NCI-H2081 treated with DMSO at 0.1 percent for 48 hours (cell line): ENCODE measurements at regions not wholly inside any gene's neighbourhood (a gene's known extent, or its start where the extent isn't known, plus 50 kb on each side); places are given as distances from the start of the nearest gene placed in this dataset.

Experiments
- DNase-seq: peaks from one replicate; lab custom pipeline; 2025; lab: John Stamatoyannopoulos, UW

DNA sequence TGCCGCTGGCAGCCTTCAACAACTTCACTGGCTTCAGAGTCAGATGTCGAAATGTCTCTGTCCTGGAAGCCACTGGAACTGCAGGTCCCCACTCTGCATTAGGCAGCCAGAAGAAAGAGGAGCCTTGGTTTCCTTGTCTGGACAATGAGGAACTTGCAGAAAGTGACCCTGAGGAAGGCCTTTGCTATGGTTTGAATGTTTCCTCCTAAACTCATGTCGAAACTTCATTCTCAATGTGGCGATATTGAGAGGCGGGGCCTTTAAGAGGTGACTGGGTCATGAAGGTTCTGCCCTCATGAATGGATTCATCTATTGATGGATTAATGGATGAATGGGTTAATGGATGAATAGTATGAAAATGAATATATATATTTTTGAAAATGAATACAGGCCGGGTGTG, 61.6 kb upstream of the GPR26 start:
- no peak for DNase-seq

DNA sequence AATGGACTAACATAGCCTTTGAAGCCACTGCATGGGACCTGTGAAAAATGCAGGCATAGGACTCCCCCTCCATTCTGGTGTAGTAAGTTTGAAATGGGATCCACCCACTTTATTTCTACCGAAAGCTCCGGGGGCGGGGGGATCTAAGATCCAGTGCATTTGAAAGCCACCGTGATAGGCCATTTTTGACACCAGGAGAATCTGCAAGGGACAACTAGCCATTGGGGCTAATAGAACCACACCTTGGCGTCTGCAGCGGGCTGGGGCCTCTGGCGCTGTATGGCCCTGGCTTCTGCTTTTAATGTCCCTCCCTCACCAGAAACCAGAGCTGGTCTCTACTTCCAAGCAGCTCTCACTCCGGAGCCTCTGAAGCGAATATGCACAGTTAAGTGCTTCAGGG, 60.1 kb upstream of the GPR26 start:
- DNase-seq, result no peak

DNA sequence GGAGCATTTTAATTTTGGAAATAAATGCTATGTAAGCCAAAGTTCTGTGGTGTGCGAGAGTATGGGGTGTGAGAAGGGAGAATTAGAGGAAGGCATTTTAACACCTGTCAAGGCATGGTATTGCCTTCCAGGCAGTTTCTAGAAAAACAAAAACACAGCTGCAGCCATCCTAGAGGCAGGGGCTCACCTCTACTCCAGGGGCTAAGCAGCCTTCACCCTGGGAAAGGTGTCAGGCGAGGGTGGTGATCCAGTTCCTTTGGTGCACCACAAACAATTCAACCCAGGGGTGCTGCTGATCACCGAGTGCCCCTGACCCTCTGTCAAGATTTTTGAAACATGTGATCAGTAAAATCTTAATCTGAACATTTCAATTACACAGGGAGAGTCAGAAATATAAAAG, 59.2 kb upstream of the GPR26 start:
- DNase-seq, result no peak

DNA sequence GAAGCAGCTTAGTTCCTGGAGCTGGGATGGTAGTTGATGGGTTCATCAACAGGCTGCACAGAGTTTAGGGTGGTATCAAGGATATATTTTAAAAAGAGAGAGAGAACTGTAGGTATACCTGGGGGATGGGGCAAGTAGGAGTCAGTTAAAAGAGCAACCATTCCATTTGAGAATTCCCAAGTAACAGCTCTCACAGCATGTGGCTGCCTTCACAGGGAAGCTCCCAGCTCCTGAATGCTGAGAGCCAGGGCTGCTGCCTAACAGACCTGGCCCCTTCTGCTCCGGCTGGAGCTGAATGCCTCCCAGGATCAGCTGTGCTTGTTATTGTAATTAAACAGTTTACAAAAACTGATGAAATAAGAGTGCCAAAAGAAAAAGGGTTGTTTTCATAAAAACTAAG, 58.8 kb upstream of the GPR26 start:
- DNase-seq, result no peak

DNA sequence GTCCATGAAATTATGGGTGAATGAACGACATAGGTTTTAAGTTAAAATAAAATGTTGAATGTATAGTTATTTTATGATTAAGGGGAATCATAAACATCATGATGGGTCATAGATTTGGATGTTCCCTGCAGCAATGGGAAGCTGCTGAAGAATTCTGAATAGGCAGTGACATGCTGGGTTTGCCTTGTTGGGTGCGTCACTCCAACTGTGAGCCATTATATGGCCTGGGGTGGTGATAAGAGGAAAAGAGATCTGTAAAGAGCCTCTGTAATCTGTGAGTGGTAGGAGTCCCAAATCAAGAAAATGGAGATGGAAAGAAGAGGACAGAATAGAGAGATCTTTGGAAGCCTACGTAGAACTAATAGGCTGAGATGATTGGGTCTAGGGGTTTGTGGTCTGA, 58.1 kb upstream of the GPR26 start:
- DNase-seq, result no peak

DNA sequence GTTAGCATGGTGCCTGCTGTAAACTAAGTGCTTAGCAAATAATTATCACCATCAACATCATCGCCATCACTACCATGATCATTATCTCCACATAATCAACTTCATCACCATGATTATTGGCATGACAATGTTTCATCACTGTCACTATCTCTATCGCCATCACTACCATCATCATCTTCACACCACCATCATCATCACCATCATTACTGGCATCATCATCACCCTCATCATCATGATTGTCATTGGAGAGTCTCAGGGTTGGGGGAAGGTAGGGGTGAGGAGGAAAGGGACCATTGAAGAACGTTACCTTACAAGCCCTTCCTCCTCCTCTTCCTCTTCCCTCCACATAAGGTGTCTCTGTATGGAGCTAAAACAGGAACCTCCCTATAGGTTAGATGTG, 54.9 kb upstream of the GPR26 start:
- DNase-seq, result no peak

DNA sequence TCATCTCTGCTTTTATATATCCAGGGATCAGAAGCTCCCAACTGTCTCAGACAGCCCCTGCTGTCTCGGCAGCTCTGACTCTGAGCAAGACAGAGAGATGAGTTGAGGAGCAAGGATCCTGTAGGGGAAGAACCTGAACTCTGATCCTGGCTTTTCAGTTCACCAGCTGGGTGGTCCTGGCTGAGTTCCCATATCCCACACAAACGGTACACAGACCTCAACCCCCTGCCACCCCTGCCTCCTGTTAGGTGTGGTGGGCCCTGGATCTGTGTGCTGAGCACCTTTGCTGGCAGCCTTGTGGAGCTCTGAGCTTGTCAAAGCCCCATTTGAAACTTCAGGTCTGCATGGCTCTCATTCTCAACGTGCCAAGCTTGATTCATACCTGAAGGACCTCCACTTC, 54.3 kb upstream of the GPR26 start:
- DNase-seq, result no peak

DNA sequence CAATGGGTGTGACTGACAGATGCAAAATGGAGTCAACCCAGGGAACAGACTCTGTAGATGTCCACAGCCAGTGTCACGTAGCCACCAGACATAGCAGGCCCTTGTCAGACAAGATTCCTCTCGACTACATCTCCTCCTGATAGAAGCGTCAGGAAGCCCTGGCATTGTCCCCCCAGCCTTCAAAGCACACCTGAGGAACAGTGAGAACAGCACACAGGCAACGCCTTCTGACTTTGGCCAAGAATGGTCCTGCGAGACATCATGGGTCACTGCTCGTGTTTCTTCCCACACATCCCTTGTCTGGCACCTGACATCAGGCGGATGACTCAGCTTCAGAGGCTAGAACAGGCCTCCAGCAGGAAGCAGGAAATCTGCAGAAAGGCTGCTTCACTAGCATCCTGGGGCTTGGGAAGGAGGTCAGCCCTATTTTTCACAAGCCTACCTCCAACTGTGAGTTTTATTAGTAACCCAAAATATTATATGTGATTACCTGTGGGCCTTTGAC, 52.8 kb upstream of the GPR26 start:
- DNase-seq, result no peak

DNA sequence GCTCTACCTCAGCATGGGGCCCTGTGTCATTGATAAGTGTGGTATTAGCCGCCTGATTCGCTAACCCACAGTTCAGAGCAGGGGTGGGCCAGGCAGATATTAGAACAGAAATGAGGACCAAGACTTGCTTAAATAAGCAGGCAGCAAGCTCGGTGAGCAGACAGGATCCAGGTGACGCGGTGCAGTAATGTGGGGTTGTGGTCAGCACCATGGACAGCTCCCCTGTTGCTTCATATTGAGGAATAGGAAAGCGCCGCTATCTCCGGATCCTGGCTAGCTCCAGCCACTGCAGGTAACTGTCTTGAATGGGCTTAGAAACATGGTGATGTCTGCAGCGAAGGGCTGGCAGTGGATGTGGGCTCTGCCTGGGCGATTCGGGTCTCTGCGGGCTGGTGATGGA, 51.3 kb upstream of the GPR26 start:
- no peak for DNase-seq
